ENCODE measurements at regions not wholly inside any gene's neighbourhood (a gene's known extent, or its start where the extent isn't known, plus 50 kb on each side); places are given as distances from the start of the nearest gene placed in this dataset.
A peak's percentile ranks its signal among the peaks of the same experiment; 100 is the strongest.
"Not testable (repeated sequence)": the region's sequence is repeated elsewhere in the genome, so short reads cannot be mapped to it uniquely, and the experiment has no call there.

DNA sequence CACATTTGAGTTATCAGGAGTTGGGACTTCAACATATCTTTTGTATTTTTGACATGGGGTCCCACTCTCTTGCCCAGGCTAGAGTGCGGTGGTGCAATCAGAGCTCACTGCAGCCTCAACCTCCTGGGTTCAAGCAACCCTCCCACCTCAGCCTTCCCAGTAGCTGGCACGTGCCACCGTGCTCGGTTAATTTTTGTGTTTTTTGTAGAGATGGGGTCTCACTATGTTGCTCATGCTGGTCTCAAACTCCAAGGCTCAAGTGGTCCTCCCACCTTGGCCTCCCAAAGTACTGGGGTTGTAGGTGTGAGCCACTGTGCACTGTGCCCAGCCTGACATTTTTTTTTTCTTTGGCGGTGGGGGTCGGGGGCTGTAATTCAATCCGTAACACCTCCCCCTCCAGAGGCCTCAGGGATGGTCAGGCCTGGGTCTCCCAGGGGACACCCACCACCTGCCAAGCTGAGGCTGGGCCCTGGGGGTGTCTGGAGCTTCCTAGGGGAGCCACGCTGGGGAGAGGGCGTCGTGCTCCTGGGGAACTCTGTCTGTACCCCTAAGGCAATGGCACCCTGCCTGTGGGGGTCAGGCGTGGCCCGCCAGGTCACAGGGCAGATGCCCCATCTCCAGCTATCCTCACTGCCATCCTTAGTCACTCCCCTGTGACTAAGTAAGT lies 102.2 kb downstream of the CRLF3 start:
- H3K4me1 ChIP-seq; H3K27ac ChIP-seq; H3K4me3 ChIP-seq; intact Hi-C loops (cut with DNase I; ENCODE audit: low total_unique reads); H3K36me3 ChIP-seq; H3K27me3 ChIP-seq (replicated peaks in 1 of 7); H3K9me3 ChIP-seq: not testable (repeated sequence)
- 87 to 96% (median 93%) methylated on average over 10 to 12 of the region's 12 CpGs for WGBS, 5 donors
- peak; percentile 69 for DNase-seq

DNA sequence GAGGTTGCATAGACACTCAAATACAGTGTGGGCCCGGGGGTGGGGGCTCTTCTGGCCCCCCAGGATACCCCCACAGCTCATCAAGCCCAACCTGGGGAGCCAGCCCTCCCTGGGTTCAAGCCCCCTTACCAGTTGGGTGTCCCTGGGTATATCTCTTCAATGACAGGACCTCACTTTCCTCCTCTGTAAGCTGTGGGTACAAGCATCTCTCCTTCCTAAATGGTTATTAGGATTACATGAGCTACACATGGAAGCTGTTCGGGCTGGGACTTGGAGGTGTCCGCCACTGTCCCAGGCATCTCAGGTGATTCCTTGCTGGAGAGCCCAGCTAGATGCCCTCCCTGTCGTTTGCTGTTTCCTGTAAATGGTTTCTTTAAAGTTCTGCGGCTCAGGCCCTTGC lies 103.5 kb downstream of the CRLF3 start:
- WGBS, 5 donors, result 78 to 91% (median 82%) methylated on average over 5 of the region's 5 CpGs
- H3K27me3 ChIP-seq (replicated peaks in 1 of 7); intact Hi-C loops (cut with DNase I; ENCODE audit: low total_unique reads); H3K9me3 ChIP-seq; H3K36me3 ChIP-seq; H3K27ac ChIP-seq; H3K4me1 ChIP-seq; H3K4me3 ChIP-seq: not testable (repeated sequence)
- peak; percentile 41 for DNase-seq

DNA sequence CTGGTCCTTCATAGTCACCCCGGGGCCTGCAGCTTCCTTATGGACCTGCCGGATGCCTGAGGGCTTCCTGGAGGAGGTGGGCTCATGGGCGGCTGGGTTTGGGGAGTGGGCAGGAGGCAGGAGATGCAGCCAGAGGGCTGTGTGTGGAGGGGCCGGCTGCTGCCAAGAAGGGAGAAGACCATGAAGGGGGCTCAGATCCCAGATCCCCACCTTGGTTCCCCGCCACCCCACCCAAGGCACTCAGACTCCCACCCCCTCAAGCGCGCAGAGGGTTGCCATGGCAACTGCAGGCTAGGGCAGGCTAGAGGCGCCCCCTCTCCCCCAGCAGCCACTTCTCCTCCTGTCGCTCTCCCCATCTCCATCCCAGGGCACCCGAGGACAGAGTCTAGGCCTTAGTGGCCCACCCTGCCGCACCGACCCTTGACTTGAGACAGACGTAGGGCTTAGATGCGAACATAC lies 104.5 kb downstream of the CRLF3 start:
- H3K27ac ChIP-seq, result no peak overlapping the region
- no peaks in the 10 kb centered on the region for H3K27me3 ChIP-seq (replicated peaks in 1 of 7)
- no peak overlapping the region for H3K4me3 ChIP-seq
- H3K36me3 ChIP-seq, result no peaks in the 10 kb centered on the region
- intact Hi-C loops (cut with DNase I; ENCODE audit: low total_unique reads), result no loop called here
- H3K4me1 ChIP-seq, result peaks cover 0 to 13% (median 3%) of the 10 kb centered on the region in 6 donors
- peak; percentile 51 for DNase-seq
- no peaks in the 10 kb centered on the region for H3K9me3 ChIP-seq
- TF ChIP-seq, protein P1, sequence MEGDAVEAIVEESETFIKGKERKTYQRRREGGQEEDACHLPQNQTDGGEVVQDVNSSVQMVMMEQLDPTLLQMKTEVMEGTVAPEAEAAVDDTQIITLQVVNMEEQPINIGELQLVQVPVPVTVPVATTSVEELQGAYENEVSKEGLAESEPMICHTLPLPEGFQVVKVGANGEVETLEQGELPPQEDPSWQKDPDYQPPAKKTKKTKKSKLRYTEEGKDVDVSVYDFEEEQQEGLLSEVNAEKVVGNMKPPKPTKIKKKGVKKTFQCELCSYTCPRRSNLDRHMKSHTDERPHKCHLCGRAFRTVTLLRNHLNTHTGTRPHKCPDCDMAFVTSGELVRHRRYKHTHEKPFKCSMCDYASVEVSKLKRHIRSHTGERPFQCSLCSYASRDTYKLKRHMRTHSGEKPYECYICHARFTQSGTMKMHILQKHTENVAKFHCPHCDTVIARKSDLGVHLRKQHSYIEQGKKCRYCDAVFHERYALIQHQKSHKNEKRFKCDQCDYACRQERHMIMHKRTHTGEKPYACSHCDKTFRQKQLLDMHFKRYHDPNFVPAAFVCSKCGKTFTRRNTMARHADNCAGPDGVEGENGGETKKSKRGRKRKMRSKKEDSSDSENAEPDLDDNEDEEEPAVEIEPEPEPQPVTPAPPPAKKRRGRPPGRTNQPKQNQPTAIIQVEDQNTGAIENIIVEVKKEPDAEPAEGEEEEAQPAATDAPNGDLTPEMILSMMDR (IDR thresholded peaks at IDR 0.05 in 8 of 11, conservative IDR thresholded peaks at IDR 0.05 in 3 of 11), result no peak
- no peak for TF ChIP-seq POLR2A (IDR thresholded peaks at IDR 0.05)
- TF ChIP-seq POLR2AphosphoS5 (IDR thresholded peaks at IDR 0.05), result no peak
- 93 to 97% (median 95%) methylated on average over 13 to 14 of the region's 14 CpGs for WGBS, 5 donors

DNA sequence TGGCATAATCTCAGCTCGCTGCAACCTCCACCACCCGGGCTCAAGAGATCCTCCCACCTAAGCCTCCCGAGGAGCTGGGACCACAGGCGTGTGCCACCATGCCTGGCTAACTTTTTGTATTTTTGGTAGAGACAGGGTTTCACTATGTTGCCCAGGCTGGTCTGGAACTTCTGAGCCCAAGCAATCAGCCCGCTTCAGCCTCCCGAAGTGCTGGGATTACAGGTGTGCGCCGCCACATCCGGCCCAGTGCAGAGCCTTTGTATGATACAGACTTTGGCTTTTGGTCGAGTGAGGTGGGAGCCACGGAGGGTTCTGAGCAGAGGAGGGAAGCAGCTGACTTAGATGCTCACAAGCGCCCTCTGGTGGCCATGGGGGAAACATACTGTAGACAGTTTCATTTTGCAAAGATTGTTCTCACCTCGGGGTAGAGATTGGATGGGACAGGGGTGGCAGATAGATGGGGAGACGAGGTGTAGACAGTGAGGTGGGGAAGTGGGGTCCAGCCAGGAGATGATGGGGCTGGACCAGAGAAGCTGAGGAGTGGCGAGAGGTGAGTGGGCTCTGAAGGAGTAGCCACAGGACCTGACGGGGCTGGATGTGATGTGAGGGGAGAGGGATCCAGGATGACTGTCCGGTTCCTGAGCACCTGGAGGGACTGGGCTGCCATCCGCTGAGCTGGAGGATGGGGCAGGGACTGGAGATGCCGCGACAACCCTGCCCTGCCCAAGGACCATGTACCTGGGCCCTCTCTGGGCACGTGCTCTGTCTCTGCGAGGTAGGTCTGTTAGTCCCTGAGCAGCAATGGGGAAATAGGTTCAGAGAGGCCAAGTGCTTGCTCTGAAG lies 105.1 kb downstream of the CRLF3 start:
- peak; percentile 93 for DNase-seq
- H3K36me3 ChIP-seq; H3K4me3 ChIP-seq; H3K27me3 ChIP-seq (replicated peaks in 1 of 7); H3K9me3 ChIP-seq; H3K27ac ChIP-seq; intact Hi-C loops (cut with DNase I; ENCODE audit: low total_unique reads): not testable (repeated sequence)
- peak in 1 of 3 donors; percentile 18 for TF ChIP-seq POLR2AphosphoS5 (IDR thresholded peaks at IDR 0.05)
- TF ChIP-seq, protein P1 (IDR thresholded peaks at IDR 0.05 in 8 of 11, conservative IDR thresholded peaks at IDR 0.05 in 3 of 11), result peak; percentile 43 to 84 (median 75)
- peaks cover 0 to 19% (median 4%) of the 10 kb centered on the region in 6 donors for H3K4me1 ChIP-seq
- 65 to 76% (median 72%) methylated on average over 22 of the region's 22 CpGs for WGBS, 5 donors

DNA sequence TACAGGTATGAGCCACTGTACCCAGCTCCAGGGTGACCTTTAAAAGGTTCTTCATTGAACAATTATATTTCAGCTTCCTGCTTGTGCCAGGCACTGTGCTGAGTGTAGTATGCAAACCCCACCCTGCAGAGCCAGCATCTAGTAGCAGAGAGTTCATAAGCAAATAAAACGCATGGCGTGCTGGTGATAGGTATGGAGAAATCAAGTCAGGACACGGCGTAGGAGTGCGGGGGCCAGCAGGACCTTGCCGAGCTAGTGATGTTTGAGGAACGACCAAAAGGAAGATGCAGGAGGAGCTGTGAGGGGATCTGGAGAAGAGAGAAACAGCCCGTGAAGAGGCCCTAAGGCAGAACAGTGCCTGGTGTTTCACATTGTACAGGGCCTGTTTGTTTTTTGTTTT lies 105.8 kb downstream of the CRLF3 start:
- H3K36me3 ChIP-seq; DNase-seq; H3K27me3 ChIP-seq (replicated peaks in 1 of 7); H3K9me3 ChIP-seq; intact Hi-C loops (cut with DNase I; ENCODE audit: low total_unique reads); H3K4me3 ChIP-seq; H3K27ac ChIP-seq: not testable (repeated sequence)
- peaks cover 0 to 19% (median 4%) of the 10 kb centered on the region in 6 donors for H3K4me1 ChIP-seq
- 84 to 94% (median 90%) methylated on average over 8 of the region's 8 CpGs for WGBS, 5 donors

DNA sequence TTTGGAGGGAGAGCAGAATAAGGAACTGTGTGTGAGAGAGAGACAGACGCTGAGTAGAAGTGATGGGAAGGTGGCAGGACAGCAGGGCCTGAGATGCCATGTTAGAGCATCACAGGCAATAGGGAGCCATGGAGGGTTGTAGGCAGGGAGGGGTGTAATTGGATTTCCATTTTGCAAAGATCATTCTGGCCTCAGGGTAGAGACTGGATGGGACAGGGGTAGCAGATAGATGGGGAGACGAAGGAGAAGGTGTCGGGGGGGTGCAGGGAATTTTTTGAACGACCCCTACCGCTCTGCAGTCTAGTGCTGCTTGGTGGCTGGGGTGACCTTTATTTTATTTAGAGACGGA lies 106.4 kb downstream of the CRLF3 start:
- H3K36me3 ChIP-seq; DNase-seq; H3K27ac ChIP-seq; H3K4me3 ChIP-seq; H3K27me3 ChIP-seq (replicated peaks in 1 of 7); intact Hi-C loops (cut with DNase I; ENCODE audit: low total_unique reads); H3K9me3 ChIP-seq: not testable (repeated sequence)
- 94 to 98% (median 96%) methylated on average over 5 to 6 of the region's 6 CpGs for WGBS, 5 donors
- H3K4me1 ChIP-seq, result peaks cover 0 to 19% (median 4%) of the 10 kb centered on the region in 6 donors
